ENCODE measurements at regions not wholly inside any gene's neighbourhood (a gene's known extent, or its start where the extent isn't known, plus 50 kb on each side); places are given as distances from the start of the nearest gene placed in this dataset.
"Not testable (repeated sequence)": the region's sequence is repeated elsewhere in the genome, so short reads cannot be mapped to it uniquely, and the experiment has no call there.

DNA sequence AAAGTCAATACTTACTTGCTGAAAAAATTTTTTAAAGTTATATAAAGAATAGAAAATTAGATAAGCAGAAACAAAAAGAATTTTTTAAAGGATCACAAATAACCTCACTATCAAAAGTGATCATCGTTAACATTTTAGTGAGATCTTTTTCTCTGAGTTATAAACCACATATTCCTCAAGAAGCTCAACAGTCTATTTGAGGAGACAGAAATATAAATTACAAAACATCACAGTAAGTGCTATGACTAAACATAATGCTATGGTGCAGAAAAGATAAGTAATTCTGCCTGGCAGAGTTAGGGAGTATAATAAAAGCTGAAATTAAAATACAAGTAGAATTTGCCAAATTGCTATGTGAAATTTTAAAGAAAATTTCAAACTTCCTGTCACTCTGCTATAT lies 226.7 kb downstream of the LMBRD1 start:
- no TSS peak for BruUV-seq (replicated peaks)
- no peaks in the 10 kb centered on the region for H3K9me3 ChIP-seq (ENCODE audit: low read length)
- H3K4me2 ChIP-seq (ENCODE audit: low read length): no peak overlapping the region
- no peak overlapping the region for H3K4me3 ChIP-seq (ENCODE audit: low read depth, low read length, poor library complexity, severe bottlenecking)
- H4K20me1 ChIP-seq (ENCODE audit: insufficient read depth, low read length): no peaks in the 10 kb centered on the region
- ChIA-PET CTCF (ENCODE audit: unreplicated experiment) (no interaction called here), POLR2A (interaction anchor here (1.1 kb wide), 1 partner anchor 81 kb away, joined by 3 read pairs; no protein-coding TSS in a partner anchor)
- no peaks in the 10 kb centered on the region for H3K9me2 ChIP-seq (ENCODE audit: insufficient read depth, low read length)
- no peak overlapping the region for H2AFZ ChIP-seq (ENCODE audit: low read length)
- no peaks in the 10 kb centered on the region for H3K79me2 ChIP-seq (ENCODE audit: insufficient read depth, low read depth, low read length)
- H3K36me3 ChIP-seq (ENCODE audit: insufficient read depth, low read length): no peaks in the 10 kb centered on the region
- no peak for TF ChIP-seq EZH2phosphoT487 (IDR thresholded peaks at IDR 0.05; ENCODE audit: borderline replicate concordance, low read depth, low read length)
- TF ChIP-seq, protein P1, sequence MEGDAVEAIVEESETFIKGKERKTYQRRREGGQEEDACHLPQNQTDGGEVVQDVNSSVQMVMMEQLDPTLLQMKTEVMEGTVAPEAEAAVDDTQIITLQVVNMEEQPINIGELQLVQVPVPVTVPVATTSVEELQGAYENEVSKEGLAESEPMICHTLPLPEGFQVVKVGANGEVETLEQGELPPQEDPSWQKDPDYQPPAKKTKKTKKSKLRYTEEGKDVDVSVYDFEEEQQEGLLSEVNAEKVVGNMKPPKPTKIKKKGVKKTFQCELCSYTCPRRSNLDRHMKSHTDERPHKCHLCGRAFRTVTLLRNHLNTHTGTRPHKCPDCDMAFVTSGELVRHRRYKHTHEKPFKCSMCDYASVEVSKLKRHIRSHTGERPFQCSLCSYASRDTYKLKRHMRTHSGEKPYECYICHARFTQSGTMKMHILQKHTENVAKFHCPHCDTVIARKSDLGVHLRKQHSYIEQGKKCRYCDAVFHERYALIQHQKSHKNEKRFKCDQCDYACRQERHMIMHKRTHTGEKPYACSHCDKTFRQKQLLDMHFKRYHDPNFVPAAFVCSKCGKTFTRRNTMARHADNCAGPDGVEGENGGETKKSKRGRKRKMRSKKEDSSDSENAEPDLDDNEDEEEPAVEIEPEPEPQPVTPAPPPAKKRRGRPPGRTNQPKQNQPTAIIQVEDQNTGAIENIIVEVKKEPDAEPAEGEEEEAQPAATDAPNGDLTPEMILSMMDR (conservative IDR thresholded peaks at IDR 0.05; ENCODE audit: low read length): no peak
- H3K4me1 ChIP-seq (ENCODE audit: insufficient read depth, low read length, poor library complexity, severe bottlenecking): no peaks in the 10 kb centered on the region
- no peak for DNase-seq (ENCODE audit: low spot score)
- H3K27ac ChIP-seq (ENCODE audit: low read depth, low read length, poor library complexity, severe bottlenecking): no peak overlapping the region
- intact Hi-C loops (cut with micrococcal nuclease; ENCODE audit: unreplicated experiment): no loop called here

DNA sequence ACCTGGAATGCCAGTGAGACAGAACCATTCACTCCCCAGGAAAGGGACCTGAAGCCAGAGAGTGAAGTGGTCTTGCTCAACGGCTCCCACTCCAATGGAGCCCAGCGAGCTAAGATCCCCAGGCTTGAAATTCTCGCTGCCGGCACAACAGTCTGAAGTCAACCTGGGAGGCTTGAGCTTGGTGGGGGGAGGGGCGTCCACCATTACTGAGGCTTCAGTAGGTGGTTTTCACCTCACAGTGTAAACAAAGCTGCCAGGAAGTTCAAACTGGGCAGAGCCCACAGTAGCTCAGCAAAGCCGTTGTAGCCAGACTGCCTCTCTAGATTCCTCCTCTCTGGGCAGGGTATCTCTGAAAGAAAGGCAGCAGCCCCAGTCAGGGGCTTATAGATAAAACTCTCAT lies 236.2 kb downstream of the LMBRD1 start:
- intact Hi-C loops (cut with micrococcal nuclease; ENCODE audit: unreplicated experiment); H3K4me1 ChIP-seq (ENCODE audit: insufficient read depth, low read length, poor library complexity, severe bottlenecking); H3K36me3 ChIP-seq (ENCODE audit: insufficient read depth, low read length); H2AFZ ChIP-seq (ENCODE audit: low read length); H3K9me2 ChIP-seq (ENCODE audit: insufficient read depth, low read length); H3K79me2 ChIP-seq (ENCODE audit: insufficient read depth, low read depth, low read length); H3K9me3 ChIP-seq (ENCODE audit: low read length); CTCF ChIA-PET (ENCODE audit: unreplicated experiment); H3K27ac ChIP-seq (ENCODE audit: low read depth, low read length, poor library complexity, severe bottlenecking); H3K4me3 ChIP-seq (ENCODE audit: low read depth, low read length, poor library complexity, severe bottlenecking); BruUV-seq (replicated peaks); DNase-seq (ENCODE audit: low spot score); H4K20me1 ChIP-seq (ENCODE audit: insufficient read depth, low read length); H3K4me2 ChIP-seq (ENCODE audit: low read length); POLR2A ChIA-PET: not testable (repeated sequence)

DNA sequence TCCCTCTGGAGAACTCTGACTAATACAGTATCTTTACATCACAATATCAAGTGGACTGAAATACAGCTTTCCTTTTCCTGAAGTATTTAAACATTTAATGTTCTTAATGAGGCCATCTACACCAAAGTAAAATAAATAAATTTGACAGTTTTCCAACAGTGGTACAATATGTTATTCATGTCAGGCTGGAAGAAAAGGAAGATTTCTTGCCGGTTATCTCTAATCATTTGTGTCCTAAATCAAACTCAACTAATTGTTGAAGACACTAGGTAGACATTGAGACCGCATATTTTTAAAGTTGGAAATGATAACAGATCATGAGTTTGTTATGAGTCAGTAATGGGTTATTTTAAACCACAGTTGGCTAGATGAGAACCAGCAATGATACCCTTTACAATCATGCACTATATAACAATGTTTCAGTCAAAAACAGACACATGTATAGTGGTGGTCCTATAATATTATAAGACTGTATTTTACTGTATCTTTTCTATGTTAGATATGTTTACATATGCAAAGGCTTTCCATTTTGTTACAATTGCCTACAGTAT lies 241.6 kb downstream of the LMBRD1 start:
- DNase-seq (ENCODE audit: low spot score): no peak
- H3K4me3 ChIP-seq (ENCODE audit: low read depth, low read length, poor library complexity, severe bottlenecking): no peak overlapping the region
- H3K9me3 ChIP-seq (ENCODE audit: low read length): no peaks in the 10 kb centered on the region
- no peak overlapping the region for H2AFZ ChIP-seq (ENCODE audit: low read length)
- POLR2A ChIA-PET: no interaction called here
- H3K27ac ChIP-seq (ENCODE audit: low read depth, low read length, poor library complexity, severe bottlenecking): no peak overlapping the region
- H3K4me2 ChIP-seq (ENCODE audit: low read length): no peak overlapping the region
- H3K79me2 ChIP-seq (ENCODE audit: insufficient read depth, low read depth, low read length): no peaks in the 10 kb centered on the region
- TF ChIP-seq, protein P1 (conservative IDR thresholded peaks at IDR 0.05; ENCODE audit: low read length): no peak
- TF ChIP-seq EZH2phosphoT487 (IDR thresholded peaks at IDR 0.05; ENCODE audit: borderline replicate concordance, low read depth, low read length): no peak
- H3K9me2 ChIP-seq (ENCODE audit: insufficient read depth, low read length): no peaks in the 10 kb centered on the region
- H3K4me1 ChIP-seq (ENCODE audit: insufficient read depth, low read length, poor library complexity, severe bottlenecking): no peaks in the 10 kb centered on the region
- H3K36me3 ChIP-seq (ENCODE audit: insufficient read depth, low read length): no peaks in the 10 kb centered on the region
- intact Hi-C loops (cut with micrococcal nuclease; ENCODE audit: unreplicated experiment): no loop called here
- no TSS peak for BruUV-seq (replicated peaks)
- CTCF ChIA-PET (ENCODE audit: unreplicated experiment): no interaction called here
- no peaks in the 10 kb centered on the region for H4K20me1 ChIP-seq (ENCODE audit: insufficient read depth, low read length)
